Stimulated activated naive CD8-positive, alpha-beta T cell treated with anti-CD3 and anti-CD28 coated beads, Interleukin-15, amount 100 ng/mL, for 72 hours (primary cell): ENCODE measurements at regions not wholly inside any gene's neighbourhood (a gene's known extent, or its start where the extent isn't known, plus 50 kb on each side); places are given as distances from the start of the nearest gene placed in this dataset.

Source experiments
- ATAC-seq: fragments of 150-1000 bp; cut with Tn5 transposase; 2 replicates; pipeline ENCODE4 v1.10.0; 2021; ENCODE audit warnings: mild to moderate bottlenecking, moderate library complexity
- DNase-seq, 2 donors: peaks; one replicate each; pipeline ENCODE4 v3.0.0; 2021 to 2022
- H3K27ac Mint-ChIP-seq, 2 donors: one replicate each; pipeline ENCODE4 v1.8.0; 2022; ENCODE audit warnings: mild to moderate bottlenecking in 2 of 2, mixed read lengths in 2 of 2, moderate library complexity in 2 of 2
- H3K27me3 Mint-ChIP-seq: one replicate; pipeline ENCODE4 v1.8.0; 2022; ENCODE audit warnings: mixed read lengths
- H3K4me1 Mint-ChIP-seq: one replicate; pipeline ENCODE4 v1.8.0; 2022; ENCODE audit warnings: mild to moderate bottlenecking, mixed read lengths
- H3K4me3 Mint-ChIP-seq, 2 donors: one replicate each; pipeline ENCODE4 v1.8.0; 2022; ENCODE audit warnings: mild to moderate bottlenecking in 2 of 2, mixed read lengths in 2 of 2, moderate library complexity in 1 of 2
- H3K9me3 Mint-ChIP-seq, 2 donors: one replicate each; pipeline ENCODE4 v1.8.0; 2022; ENCODE audit warnings: mixed read lengths in 2 of 2

DNA sequence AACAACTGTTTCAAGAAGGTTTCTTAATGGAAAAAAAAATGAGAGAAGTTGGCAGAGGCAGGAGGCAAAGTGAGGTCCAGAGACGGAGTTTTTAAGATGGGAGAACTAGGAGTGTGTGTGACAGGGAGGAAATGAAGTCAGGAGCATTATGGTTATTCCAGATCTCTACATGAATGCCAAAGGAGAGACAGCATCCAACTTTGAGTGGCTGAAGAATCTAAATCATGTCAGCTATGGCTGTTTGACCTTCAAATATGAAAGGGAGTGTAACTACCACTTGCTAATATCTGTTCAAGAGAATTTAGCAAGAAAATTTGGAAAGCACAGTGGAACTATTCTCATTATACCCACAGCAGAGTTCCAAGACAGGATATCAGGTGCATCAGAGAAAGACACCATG lies 81.2 kb upstream of the CCBE1 start:
- no peak overlapping the region for H3K4me3 Mint-ChIP-seq
- peaks cover 0 to 4% of the 10 kb centered on the region in 2 donors for H3K9me3 Mint-ChIP-seq

DNA sequence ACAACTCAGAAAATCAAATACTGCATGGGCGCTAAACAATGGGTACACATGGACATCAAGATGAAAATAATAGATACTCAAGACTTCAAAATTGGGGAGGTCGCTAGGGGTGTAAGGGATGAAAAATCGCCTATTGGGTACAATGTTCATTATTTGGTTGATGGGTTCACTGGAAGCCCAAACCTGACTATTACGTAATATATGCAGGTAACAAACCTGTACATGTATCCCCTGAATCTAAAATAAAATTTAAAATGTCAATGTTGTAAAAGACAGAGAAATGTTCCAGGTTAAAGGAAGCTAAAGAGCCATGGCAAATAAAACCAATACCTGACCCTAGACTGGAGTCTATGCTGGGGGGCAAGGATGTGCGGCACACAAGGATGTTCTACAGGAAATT lies 80.4 kb upstream of the CCBE1 start:
- DNase-seq (no peak), ATAC-seq (no peak)
- H3K4me1 Mint-ChIP-seq: no peaks in the 10 kb centered on the region
- no peak overlapping the region for H3K4me3 Mint-ChIP-seq
- H3K27ac Mint-ChIP-seq: no peak overlapping the region
- H3K27me3 Mint-ChIP-seq: peaks cover 24% of the 10 kb centered on the region
- peaks cover 0 to 4% of the 10 kb centered on the region in 2 donors for H3K9me3 Mint-ChIP-seq

More for the DNA sequence above, 81.2 kb upstream of the CCBE1 start:
- no peaks in the 10 kb centered on the region for H3K4me1 Mint-ChIP-seq
- no peak for DNase-seq
- ATAC-seq: no peak
- peaks cover 28% of the 10 kb centered on the region for H3K27me3 Mint-ChIP-seq
- H3K27ac Mint-ChIP-seq: no peak overlapping the region

DNA sequence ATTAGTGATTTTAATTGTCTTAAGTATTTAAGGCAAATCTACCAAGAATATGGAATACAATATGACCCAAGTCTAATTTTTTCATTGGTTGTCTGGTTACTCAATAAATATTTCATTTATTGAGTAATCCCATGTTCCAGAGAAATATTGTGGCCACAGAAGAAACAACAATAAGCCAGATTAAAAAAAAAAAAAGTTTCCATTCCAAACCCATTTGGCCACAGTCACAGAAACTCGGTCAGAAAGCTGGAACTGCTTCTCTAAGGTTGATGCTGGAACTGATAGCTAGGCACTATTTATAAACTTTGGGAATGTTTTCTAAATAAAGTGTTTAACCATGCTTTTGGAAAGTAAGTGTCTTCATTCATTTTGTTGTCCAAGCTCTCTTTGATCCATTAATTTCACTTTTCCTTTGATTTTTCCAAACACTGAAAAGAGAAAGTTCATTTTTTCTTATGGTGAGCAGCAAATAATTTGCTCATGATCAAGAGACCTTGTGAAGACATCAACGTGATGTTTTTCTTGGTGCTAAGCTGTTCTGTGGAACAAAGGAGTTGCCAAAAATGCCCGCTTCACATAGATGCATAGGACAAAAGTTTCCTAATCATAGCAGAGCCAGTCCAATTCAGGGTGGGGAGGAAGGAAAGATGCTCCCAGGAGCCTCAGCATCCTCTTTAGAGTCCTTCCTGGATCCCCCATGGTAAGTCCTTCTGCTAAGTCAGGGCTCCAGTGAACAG lies 72.1 kb upstream of the CCBE1 start:
- H3K4me3 Mint-ChIP-seq: no peak overlapping the region
- ATAC-seq (no peak), DNase-seq (no peak)
- H3K27me3 Mint-ChIP-seq: peaks cover 30% of the 10 kb centered on the region
- H3K9me3 Mint-ChIP-seq: peaks cover 0 to 15% of the 10 kb centered on the region in 2 donors
- no peaks in the 10 kb centered on the region for H3K4me1 Mint-ChIP-seq
- no peak overlapping the region for H3K27ac Mint-ChIP-seq

DNA sequence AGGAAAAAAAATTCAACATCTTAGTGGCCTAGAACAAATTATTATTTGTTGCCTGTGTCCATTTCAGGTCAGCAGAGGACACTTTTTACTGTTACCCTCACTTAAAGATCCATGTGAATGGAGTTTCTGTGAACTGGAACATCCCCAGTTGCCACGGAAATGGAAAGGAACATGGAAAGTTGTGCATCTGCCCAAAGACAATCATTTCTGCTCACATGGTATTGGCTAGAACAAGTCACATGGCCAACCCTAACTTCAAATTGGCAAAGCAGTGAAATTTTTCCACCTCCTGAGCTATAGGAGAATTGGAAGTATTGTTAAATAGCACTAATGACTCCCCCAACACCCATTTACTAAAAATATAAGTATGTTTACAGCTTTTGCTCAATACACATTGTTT lies 71.2 kb upstream of the CCBE1 start:
- no peaks in the 10 kb centered on the region for H3K4me1 Mint-ChIP-seq
- ATAC-seq (no peak), DNase-seq (no peak)
- H3K27me3 Mint-ChIP-seq: peaks cover 21% of the 10 kb centered on the region
- H3K27ac Mint-ChIP-seq: no peak overlapping the region
- H3K9me3 Mint-ChIP-seq: peaks cover 0 to 15% of the 10 kb centered on the region in 2 donors
- H3K4me3 Mint-ChIP-seq: no peak overlapping the region

DNA sequence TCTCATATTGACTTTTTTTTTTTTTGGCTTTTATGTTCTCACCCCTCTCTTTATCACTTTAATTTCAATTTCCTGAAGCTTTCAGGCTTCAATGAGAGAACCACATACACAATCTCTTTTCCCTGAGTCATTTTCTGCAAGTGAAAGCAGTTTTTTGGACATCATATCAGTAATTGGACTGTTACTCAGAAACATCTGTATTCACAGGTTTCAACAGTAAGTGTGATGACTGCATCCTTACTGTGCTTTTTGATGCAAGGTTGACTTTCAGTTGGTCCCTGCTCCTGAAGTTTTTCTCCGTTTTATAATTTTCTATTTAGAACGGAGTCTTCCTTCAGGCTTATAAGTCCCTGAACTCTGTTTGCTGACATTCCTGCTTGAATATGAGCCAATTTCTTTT lies 70.5 kb upstream of the CCBE1 start:
- H3K27ac Mint-ChIP-seq: no peak overlapping the region
- H3K27me3 Mint-ChIP-seq: peaks cover 17% of the 10 kb centered on the region
- H3K9me3 Mint-ChIP-seq: peaks cover 0 to 15% of the 10 kb centered on the region in 2 donors
- ATAC-seq (no peak), DNase-seq (no peak)
- H3K4me1 Mint-ChIP-seq: no peaks in the 10 kb centered on the region
- no peak overlapping the region for H3K4me3 Mint-ChIP-seq

DNA sequence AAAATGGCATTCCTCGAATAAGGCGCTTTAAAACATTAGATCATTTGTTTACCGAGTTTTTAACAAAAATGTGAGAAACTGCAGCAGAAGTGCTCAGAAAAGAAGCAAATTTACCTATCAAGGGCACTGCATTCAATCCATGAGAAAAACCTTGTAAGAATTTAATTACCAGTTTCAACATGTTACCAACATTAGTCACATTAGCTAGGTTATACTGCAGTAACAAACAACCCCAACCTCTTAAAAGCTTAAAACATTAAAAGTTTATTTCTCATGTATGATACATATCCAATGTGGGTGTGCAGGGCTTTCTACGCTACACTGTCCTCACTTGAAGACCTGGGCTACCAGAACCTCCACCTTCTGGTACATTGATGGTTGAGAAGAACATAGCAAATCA lies 68.1 kb upstream of the CCBE1 start:
- H3K27ac Mint-ChIP-seq: no peak overlapping the region
- H3K4me3 Mint-ChIP-seq: no peak overlapping the region
- H3K4me1 Mint-ChIP-seq: no peaks in the 10 kb centered on the region
- peaks cover 9% of the 10 kb centered on the region for H3K27me3 Mint-ChIP-seq
- ATAC-seq (no peak), DNase-seq (no peak)
- H3K9me3 Mint-ChIP-seq: peaks cover 0 to 15% of the 10 kb centered on the region in 2 donors

DNA sequence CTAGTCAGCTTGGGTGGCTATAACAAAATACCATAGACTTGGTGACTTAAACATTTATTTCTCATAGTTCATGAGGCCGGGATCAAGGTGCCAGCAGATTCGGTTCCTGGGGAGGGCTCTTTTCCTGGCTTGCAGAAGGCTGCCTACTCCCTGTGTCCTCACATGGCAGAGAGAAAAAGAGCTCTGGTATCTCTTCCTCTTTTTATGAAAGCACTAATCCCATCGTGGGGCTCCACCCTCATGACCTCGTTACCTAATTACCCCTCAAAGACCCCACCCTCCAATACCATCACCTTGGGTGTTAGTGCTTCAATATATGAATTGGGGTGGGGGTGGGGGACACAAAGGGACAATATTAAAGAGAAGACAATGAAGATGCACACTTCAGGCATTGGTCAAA lies 67.1 kb upstream of the CCBE1 start:
- H3K4me1 Mint-ChIP-seq: no peaks in the 10 kb centered on the region
- DNase-seq: no peak
- H3K27ac Mint-ChIP-seq: no peak overlapping the region
- H3K9me3 Mint-ChIP-seq: peaks cover 0 to 15% of the 10 kb centered on the region in 2 donors
- ATAC-seq: no peak
- H3K4me3 Mint-ChIP-seq: no peak overlapping the region
- no peaks in the 10 kb centered on the region for H3K27me3 Mint-ChIP-seq

DNA sequence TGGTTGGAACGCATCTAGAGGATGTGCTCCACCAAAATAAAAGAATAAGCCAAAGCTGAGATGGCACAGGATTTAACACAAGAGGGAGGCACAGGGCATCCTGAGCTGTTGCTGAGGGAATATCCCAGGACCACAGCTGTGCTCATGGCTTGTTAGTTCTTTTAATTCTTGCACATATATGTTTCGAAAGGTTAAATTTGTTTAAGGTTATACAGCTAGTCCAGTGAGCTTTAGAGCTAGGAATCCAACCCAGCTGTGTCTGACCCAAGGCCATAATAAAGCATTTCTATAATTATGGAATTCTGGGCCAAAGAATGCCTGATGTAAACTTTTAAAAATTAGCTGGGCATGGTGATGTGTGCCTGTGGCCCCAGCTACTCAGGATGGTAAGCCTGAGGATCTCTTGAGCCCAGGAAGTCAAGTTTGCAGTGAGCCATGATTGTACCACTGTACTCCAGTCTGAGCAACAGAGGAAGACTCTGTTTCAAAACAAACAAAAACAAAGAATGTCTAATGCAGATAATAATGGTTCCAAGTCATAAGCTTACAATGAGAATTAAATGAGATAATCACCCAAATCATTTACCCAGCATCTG lies 66.4 kb upstream of the CCBE1 start:
- Mint-ChIP-seq H3K4me3 (no peak overlapping the region), H3K4me1 (no peaks in the 10 kb centered on the region), H3K27me3 (no peaks in the 10 kb centered on the region), H3K9me3 (peaks cover 0 to 15% of the 10 kb centered on the region in 2 donors), H3K27ac (no peak overlapping the region)
- DNase-seq: no peak
- ATAC-seq: no peak

DNA sequence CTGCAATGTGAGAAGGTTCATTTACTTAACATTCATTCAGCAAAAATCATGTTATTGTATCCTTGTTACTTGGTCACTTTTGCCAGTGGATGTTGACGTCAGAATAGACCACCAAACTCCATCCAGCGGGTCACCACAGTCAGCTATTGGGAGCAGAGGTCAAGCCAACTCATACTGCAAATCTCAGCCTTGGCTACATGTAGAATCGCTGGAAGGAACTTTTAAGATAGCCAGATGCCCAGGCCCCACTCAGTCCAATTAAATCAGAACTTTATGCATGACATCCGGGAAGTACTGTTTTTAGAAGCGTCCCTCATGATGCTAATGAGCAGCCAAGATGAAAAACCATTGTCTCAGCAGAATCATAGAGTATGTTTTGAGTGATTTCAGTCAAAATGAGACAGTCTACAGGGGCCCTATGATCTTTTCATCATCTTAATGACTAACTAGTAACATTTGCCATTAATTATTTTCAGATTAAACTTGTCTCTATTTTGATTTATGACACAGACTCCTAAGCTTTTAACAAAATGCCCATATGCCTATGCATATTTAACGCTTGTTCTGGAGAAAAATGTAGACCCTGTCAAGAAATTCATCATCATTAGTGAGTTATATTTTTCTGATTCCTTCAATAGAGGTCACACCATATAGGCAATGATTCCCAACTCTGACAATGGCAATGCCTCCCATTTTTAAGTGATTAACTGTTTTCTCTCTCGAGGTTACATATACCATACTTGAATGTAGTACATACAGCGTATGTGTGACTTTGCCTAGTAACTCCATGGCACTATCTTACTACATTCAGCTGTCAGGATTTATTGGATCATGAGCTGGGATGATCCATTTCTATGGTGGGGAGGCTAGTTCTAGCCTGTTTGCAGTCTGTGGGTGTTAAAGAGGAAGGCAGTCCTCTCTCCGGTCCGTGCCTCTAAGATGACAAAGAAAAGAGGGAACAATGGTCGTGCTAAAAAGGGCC lies 63.7 kb upstream of the CCBE1 start:
- Mint-ChIP-seq H3K4me1 (no peaks in the 10 kb centered on the region), H3K27me3 (no peaks in the 10 kb centered on the region), H3K27ac (no peak overlapping the region), H3K9me3 (no peaks in the 10 kb centered on the region), H3K4me3 (no peak overlapping the region)
- DNase-seq (no peak), ATAC-seq (no peak)

DNA sequence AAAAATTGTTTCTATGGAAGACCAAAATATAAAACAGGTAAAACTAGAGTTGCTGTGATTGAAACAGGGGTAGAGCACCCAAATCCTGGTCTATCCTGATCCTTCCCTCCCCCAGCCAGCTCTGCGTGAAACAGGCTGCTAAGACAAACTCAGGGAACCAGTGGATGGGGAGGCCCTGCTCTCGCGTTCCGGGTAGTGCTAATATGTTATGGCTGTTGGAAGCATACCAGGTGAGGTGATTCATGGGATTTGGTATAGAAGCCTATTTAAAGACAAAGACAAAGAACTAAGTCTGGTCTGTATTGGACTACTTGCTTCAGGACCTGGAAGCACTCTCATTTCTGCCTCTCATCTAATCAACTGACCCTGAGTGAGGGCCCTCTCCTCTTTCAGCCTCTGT lies 63.0 kb upstream of the CCBE1 start:
- H3K4me1 Mint-ChIP-seq: no peaks in the 10 kb centered on the region
- H3K27me3 Mint-ChIP-seq: no peaks in the 10 kb centered on the region
- H3K27ac Mint-ChIP-seq: no peak overlapping the region
- no peaks in the 10 kb centered on the region for H3K9me3 Mint-ChIP-seq
- no peak for ATAC-seq
- no peak overlapping the region for H3K4me3 Mint-ChIP-seq
- DNase-seq: no peak

DNA sequence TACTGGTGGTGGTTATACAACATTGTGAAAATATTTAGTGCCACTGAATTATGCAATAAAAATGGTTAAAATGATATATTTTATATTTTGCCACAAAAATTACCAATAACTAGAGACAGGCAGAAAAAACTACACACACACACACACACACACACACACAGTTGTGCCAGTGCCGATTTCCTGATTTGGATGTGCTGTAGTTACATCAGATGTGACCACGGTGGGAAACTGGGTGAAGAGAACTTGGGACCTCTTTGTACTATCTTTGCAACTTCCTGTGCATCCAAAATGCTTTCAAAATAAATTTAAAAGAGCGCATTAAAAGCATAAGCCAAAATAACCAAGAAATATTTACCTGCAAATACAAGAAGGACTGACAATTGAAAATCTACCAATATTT lies 61.6 kb upstream of the CCBE1 start:
- Mint-ChIP-seq H3K27me3 (no peaks in the 10 kb centered on the region), H3K4me3 (no peak overlapping the region), H3K4me1 (no peaks in the 10 kb centered on the region), H3K27ac (no peak overlapping the region), H3K9me3 (no peaks in the 10 kb centered on the region)
- DNase-seq: no peak
- no peak for ATAC-seq

DNA sequence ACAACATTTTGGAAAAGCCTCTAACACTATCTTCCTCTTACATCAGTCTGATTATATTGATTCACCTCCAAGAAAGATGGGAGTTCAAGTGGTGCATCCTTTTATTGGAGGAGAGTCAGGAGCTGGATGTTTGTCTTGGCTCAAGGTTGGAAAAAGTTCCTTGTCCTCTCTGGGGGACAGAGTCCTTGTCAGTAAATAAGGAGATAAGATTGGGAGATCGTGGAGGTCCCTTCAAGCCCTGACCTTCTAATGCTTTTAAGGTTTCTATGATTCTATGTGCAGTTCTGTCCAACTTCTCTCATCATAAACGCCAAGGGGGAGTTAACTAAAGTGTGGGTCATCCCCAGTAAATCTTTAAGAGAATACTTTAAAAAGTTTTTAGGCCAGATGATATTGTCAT lies 60.9 kb upstream of the CCBE1 start:
- H3K27me3 Mint-ChIP-seq: no peaks in the 10 kb centered on the region
- no peak for DNase-seq
- H3K4me1 Mint-ChIP-seq: no peaks in the 10 kb centered on the region
- no peak overlapping the region for H3K4me3 Mint-ChIP-seq
- no peaks in the 10 kb centered on the region for H3K9me3 Mint-ChIP-seq
- ATAC-seq: no peak
- no peak overlapping the region for H3K27ac Mint-ChIP-seq

DNA sequence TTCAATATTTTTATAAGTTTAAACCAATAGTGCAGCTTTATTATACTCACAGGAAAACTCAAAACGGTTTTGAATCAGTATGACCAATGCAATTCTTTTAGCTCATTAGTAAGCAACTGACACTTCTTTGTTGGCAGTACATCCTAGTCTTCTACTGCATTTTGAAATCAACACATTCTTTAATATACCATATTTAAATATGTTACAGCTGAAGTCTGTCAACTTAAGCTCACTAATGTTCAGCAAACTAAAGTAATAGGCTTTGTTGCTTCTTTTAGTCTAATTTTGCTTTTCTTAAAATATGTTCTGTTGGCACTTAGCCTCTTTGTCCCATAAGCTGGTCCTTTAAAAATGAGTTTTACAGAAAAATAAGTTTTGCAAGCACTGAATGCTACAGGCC lies 55.4 kb upstream of the CCBE1 start:
- DNase-seq (no peak), ATAC-seq (no peak)
- Mint-ChIP-seq H3K4me1 (no peaks in the 10 kb centered on the region), H3K27me3 (no peaks in the 10 kb centered on the region), H3K27ac (no peak overlapping the region), H3K4me3 (no peak overlapping the region), H3K9me3 (no peaks in the 10 kb centered on the region)

DNA sequence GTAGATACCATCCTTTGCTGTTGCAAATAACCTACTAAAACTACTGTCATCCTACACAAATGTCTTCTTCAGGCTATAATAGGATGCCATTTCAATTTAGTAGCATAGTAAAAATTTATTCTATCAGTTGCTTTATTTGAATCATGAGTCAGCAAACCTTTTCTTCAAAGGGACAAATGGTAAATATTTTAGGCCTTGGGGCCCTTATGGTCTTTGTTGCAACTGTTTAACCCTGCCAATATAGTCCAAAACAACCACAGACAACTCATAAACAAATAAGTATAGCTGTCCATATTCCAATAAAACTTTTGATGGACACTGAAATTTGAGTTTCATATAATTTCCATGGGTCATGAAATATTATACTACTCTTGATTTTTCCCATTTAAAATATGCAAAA lies 54.0 kb upstream of the CCBE1 start:
- H3K4me1 Mint-ChIP-seq: no peaks in the 10 kb centered on the region
- ATAC-seq: no peak
- H3K27ac Mint-ChIP-seq: no peak overlapping the region
- no peaks in the 10 kb centered on the region for H3K27me3 Mint-ChIP-seq
- no peak for DNase-seq
- H3K9me3 Mint-ChIP-seq: no peaks in the 10 kb centered on the region
- H3K4me3 Mint-ChIP-seq: no peak overlapping the region

DNA sequence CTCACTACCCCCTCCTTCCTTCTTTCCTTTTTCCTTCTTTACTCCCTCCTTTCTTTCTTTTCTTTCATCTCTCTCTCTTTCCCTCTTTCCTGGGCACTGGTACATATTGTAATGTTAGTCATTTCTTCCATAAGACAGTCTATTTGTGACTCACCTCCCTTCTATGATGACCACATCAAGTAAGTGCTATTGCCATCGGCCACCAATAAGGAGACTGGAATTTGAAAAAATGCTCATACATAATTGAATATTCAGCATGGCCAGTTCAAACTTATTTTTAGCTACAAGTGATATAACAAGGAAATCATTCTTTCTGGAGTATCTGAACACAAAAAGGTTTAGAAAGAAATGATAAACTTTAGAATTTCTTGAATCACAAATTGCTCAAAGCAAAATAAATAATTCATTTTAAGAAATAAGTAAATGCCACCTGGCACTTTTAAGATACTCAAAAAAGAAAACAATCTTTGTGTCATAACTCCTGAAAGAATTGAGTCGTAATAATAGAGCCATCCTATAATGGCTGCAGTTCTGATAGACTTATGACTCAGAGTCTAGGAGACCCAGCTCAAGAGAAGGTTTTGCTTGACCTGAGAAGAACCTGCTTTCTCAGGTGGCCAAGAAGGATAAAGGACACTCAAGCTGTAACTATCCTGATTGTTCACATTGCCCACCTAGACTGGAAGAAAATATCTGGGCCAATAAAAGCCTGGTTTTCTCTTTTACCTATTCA lies 51.6 kb upstream of the CCBE1 start:
- DNase-seq (no peak), ATAC-seq (no peak)
- Mint-ChIP-seq H3K4me3 (no peak overlapping the region), H3K9me3 (no peaks in the 10 kb centered on the region), H3K4me1 (no peaks in the 10 kb centered on the region), H3K27me3 (no peaks in the 10 kb centered on the region), H3K27ac (no peak overlapping the region)
